Esophagus muscularis mucosa (tissue), 4 donors: ENCODE measurements at regions not wholly inside any gene's neighbourhood (a gene's known extent, or its start where the extent isn't known, plus 50 kb on each side); places are given as distances from the start of the nearest gene placed in this dataset.

Source experiments
- DNase-seq: peaks from one replicate; pipeline ENCODE4 v3.0.0-alpha.2; 2017; ENCODE audit errors: extremely low spot score
- H3K27ac ChIP-seq, 4 donors: fragments of 200-600 bp; sonication (generic); replicated peaks in 1 of 4; 1 replicate in 3 of 4; 2 replicates in 1 of 4; pipeline ENCODE4 v1.5.1; 2016 to 2019; ENCODE audit warnings: mild to moderate bottlenecking in 1 of 4
- H3K27me3 ChIP-seq, 4 donors: fragments of 200-600 bp; sonication (generic); one replicate each; pipeline versions ENCODE4 v1.5.1 to v1.6.0; 2016 to 2019
- H3K36me3 ChIP-seq, 4 donors: fragments of 200-600 bp; sonication (generic); one replicate each; pipeline ENCODE4 v1.5.1; 2016 to 2019
- H3K4me1 ChIP-seq, 4 donors: fragments of 200-600 bp; sonication (generic); one replicate each; pipeline ENCODE4 v1.5.1; 2016 to 2019
- H3K4me3 ChIP-seq, 4 donors: fragments of 200-600 bp; sonication (generic); 1 replicate in 2 of 4; 2 replicates in 2 of 4; pipeline ENCODE4 v1.5.1; 2016 to 2019; ENCODE audit warnings: mild to moderate bottlenecking in 4 of 4, moderate library complexity in 1 of 4
- H3K9me3 ChIP-seq, 4 donors: fragments of 200-600 bp; sonication (generic); 1 replicate in 3 of 4; 2 replicates in 1 of 4; pipeline ENCODE4 v1.5.1; 2016 to 2019
- CTCF ChIP-seq, 3 experiments: fragments of 200-600 bp in 2 of 3; fragments of 450-650 bp in 1 of 3; sonication (generic) in 2 of 3; IDR thresholded peaks; one replicate each; pipeline ENCODE4 v1.5.1; 2017 to 2019; ENCODE audit warnings: antibody characterized with exemption in 3 of 3, mild to moderate bottlenecking in 2 of 3, moderate library complexity in 1 of 3
- EP300 ChIP-seq: sonication (generic); formaldehyde crosslinking; IDR thresholded peaks from one replicate; pipeline ENCODE4 v1.6.1; 2017; ENCODE audit warnings: antibody characterized with exemption
- POLR2A ChIP-seq: fragments of 450-650 bp; IDR thresholded peaks from one replicate; pipeline ENCODE4 v1.6.1; 2017; ENCODE audit warnings: antibody characterized with exemption, moderate library complexity, mild to moderate bottlenecking, low read depth
- POLR2AphosphoS5 ChIP-seq, 2 donors: sonication (generic); formaldehyde crosslinking; IDR thresholded peaks; one replicate each; pipeline ENCODE4 v1.6.1; 2017; ENCODE audit warnings: antibody characterized with exemption in 2 of 2
- WGBS: methylation state at CpG from one replicate; pipeline ENCODE4 v1.1.5; 2018; 5-methylcytosine and 5-hydroxymethylcytosine counted together
- intact Hi-C: fragments of 100-400 bp; cut with DNase I; formaldehyde crosslinking; loops from one replicate; pipeline ENCODE4 v1.15.1; 2023

DNA sequence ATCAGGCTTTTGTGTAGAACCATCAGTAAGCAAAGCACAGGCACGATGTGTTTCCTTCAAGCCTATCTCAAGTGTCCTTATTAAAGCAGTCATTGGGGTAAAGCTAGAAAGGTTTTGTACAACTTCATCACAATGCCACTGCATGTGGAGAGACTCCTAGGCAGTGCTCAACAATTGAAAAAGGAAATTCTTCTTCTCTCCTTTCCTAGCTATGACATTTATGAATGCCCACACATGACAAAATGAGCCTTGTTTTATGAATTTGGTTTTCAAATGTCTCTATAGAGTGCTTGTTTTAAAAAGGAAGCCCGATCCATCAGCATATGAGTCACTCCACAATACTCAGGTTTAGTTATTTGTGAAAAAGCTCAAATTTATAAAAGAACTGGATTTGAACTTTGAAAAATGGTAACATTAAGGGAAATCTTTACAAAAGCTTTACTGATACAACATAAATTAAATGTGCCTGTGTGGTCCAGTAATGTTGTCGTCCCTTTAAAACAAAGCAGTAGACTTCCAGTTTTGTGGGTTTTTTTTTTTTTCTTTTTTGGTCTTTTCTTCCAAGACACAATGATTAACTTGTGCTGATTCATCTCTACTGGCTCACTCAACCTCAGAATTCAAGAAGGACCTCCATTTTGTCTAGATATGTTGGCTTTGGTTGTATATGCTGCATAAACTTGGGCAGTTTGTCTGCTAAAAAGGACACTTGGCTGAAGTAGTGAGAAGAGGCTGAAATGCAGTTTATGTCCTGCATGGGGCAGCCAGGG is 273.8 kb downstream of the GASK1B start:
- Histone ChIP-seq H3K9me3 (peaks cover 0 to 5% (median 0%) of the 10 kb centered on the region in 4 donors), H3K4me1 (no peaks in the 10 kb centered on the region), H3K36me3 (no peaks in the 10 kb centered on the region), H3K4me3 (no peak overlapping the region), H3K27me3 (no peaks in the 10 kb centered on the region), H3K27ac (no peak overlapping the region)
- no peak for DNase-seq
- TF ChIP-seq POLR2A (no peak), CTCF (IDR thresholded peaks at IDR 0.05) (no peak), POLR2AphosphoS5 (IDR thresholded peaks at IDR 0.05) (no peak), EP300 (no peak)
- WGBS, result 66% methylated on average over 3 of the region's 3 CpGs
- intact Hi-C loops, result no loop called here

- Histone ChIP-seq H3K36me3 (no peaks in the 10 kb centered on the region), H3K4me3 (no peak overlapping the region), H3K4me1 (no peaks in the 10 kb centered on the region), H3K27me3 (no peaks in the 10 kb centered on the region), H3K9me3 (peaks cover 0 to 5% (median 0%) of the 10 kb centered on the region in 4 donors), H3K27ac (no peak overlapping the region)
- TF ChIP-seq CTCF (IDR thresholded peaks at IDR 0.05) (no peak), POLR2AphosphoS5 (IDR thresholded peaks at IDR 0.05) (no peak), EP300 (no peak), POLR2A (no peak)
- no peak for DNase-seq
- intact Hi-C loops, result no loop called here
Measured at GRCh38 chr4:157897855-157898370, 274.9 kb downstream of the GASK1B start.

DNA sequence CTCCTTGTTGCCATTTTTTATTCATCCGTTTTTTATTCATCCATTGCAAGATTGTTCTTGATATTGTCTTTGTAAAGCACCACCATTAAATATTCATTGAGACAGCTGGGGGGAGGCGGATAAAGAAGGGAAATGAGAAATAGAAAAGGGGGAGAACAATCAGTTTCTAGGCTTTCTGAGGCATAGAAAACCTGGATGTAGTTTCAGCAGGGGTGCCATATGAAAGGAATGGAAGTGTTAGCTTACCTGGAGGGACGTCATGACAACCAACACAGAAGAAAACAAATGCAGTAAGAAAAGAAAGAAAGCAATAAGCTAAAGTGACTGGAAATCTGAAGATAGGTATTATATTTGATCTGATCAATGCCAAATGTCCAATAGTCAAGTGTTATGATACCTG is 276.1 kb downstream of the GASK1B start:
- Histone ChIP-seq H3K9me3 (peaks cover 0 to 5% (median 0%) of the 10 kb centered on the region in 4 donors), H3K36me3 (no peaks in the 10 kb centered on the region), H3K4me1 (no peaks in the 10 kb centered on the region), H3K4me3 (no peak overlapping the region), H3K27me3 (no peaks in the 10 kb centered on the region), H3K27ac (no peak overlapping the region)
- intact Hi-C loops, result no loop called here
- DNase-seq, result no peak
- TF ChIP-seq POLR2AphosphoS5 (IDR thresholded peaks at IDR 0.05) (no peak), EP300 (no peak), POLR2A (no peak), CTCF (IDR thresholded peaks at IDR 0.05) (no peak)
- 91% methylated on average over 3 of the region's 3 CpGs for WGBS

DNA sequence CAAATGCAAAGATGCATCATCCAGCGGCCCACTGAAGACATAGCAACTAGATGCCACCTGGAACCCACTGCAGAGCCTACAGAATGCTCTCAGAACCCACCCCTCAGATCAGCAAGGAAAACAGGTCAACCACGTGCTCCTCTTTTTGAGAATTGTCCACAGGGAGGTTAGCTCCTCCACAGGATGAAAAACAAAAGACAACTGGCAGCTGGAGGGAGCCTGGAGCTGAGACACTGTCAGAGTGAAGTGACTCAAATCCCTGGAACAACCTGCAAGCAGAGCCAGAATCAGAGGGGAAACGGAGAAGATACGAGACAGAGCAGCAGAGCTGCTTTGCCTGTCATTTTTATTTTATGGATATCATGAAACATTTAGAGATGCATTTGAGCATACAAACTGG is 277.6 kb downstream of the GASK1B start:
- no peaks in the 10 kb centered on the region for H3K27me3 ChIP-seq
- H3K36me3 ChIP-seq, result no peaks in the 10 kb centered on the region
- H3K27ac ChIP-seq, result no peak overlapping the region
- H3K4me3 ChIP-seq, result no peak overlapping the region
- intact Hi-C loops, result no loop called here
- H3K4me1 ChIP-seq, result no peaks in the 10 kb centered on the region
- TF ChIP-seq POLR2AphosphoS5 (IDR thresholded peaks at IDR 0.05), result no peak
- no peak for TF ChIP-seq POLR2A
- TF ChIP-seq EP300, result no peak
- TF ChIP-seq CTCF (IDR thresholded peaks at IDR 0.05), result no peak
- DNase-seq, result no peak
- H3K9me3 ChIP-seq, result no peaks in the 10 kb centered on the region
- 79% methylated on average over 4 of the region's 4 CpGs for WGBS
